GM23338 (cell line): ENCODE measurements at regions not wholly inside any gene's neighbourhood (a gene's known extent, or its start where the extent isn't known, plus 50 kb on each side); places are given as distances from the start of the nearest gene placed in this dataset.

Experiments used
- ATAC-seq: fragments of 200-7000 bp; cut with Tn5 transposase; 3 replicates; pipeline ENCODE4 v1.9.1; 2020
- DNase-seq: peaks from one replicate; pipeline ENCODE4 v3.0.0-alpha.2; 2015; ENCODE audit warnings: low spot score
- H2AFZ ChIP-seq: fragments of 200-600 bp; sonication (generic); 2 replicates; pipeline ENCODE4 v1.8.0; 2016; ENCODE audit warnings: antibody characterized with exemption, mild to moderate bottlenecking, moderate library complexity
- H3F3A ChIP-seq: fragments of 200-600 bp; sonication (generic); replicated peaks from 2 replicates; pipeline ENCODE4 v1.8.0; 2017; ENCODE audit warnings: antibody characterized with exemption, mixed run types, low read depth
- H3K27ac ChIP-seq: fragments of 200-600 bp; sonication (generic); 2 replicates; pipeline ENCODE4 v1.6.1; 2016; ENCODE audit warnings: low read depth
- H3K27me3 ChIP-seq: fragments of 200-600 bp; sonication (generic); 2 replicates; pipeline ENCODE4 v1.8.0; 2016; ENCODE audit warnings: mild to moderate bottlenecking, mixed run types, moderate library complexity; ENCODE audit not compliant: insufficient read depth
- H3K36me3 ChIP-seq: fragments of 200-600 bp; sonication (generic); 2 replicates; pipeline ENCODE4 v1.8.0; 2016; ENCODE audit warnings: mild to moderate bottlenecking; ENCODE audit not compliant: insufficient read depth
- H3K4me1 ChIP-seq: fragments of 200-600 bp; sonication (generic); 2 replicates; pipeline ENCODE4 v1.8.0; 2016; ENCODE audit warnings: mild to moderate bottlenecking, moderate library complexity; ENCODE audit not compliant: insufficient read depth
- H3K4me2 ChIP-seq: fragments of 200-600 bp; sonication (generic); 2 replicates; pipeline ENCODE4 v1.7.1; 2017; ENCODE audit warnings: mixed run types
- H3K4me3 ChIP-seq: fragments of 200-600 bp; sonication (generic); 2 replicates; pipeline ENCODE4 v1.6.1; 2016; ENCODE audit warnings: mixed run types
- H3K79me2 ChIP-seq: fragments of 200-600 bp; sonication (generic); replicated peaks from 2 replicates; pipeline ENCODE4 v1.8.0; 2017; ENCODE audit warnings: mild to moderate bottlenecking; ENCODE audit not compliant: insufficient read depth
- H3K9me2 ChIP-seq: fragments of 200-600 bp; sonication (generic); 2 replicates; pipeline ENCODE4 v1.8.0; 2017; ENCODE audit not compliant: insufficient read depth
- H4K20me1 ChIP-seq: fragments of 200-600 bp; sonication (generic); replicated peaks from 2 replicates; pipeline ENCODE4 v1.8.0; 2017; ENCODE audit warnings: mild to moderate bottlenecking; ENCODE audit not compliant: insufficient read depth
- H3K27ac Mint-ChIP-seq: 2 replicates; pipeline ENCODE4 v1.8.0; 2020; ENCODE audit warnings: inconsistent platforms, mild to moderate bottlenecking, moderate library complexity, mixed read lengths
- H3K27me3 Mint-ChIP-seq: 3 replicates; pipeline ENCODE4 v1.8.0; 2022; ENCODE audit warnings: low read depth, mild to moderate bottlenecking, moderate library complexity, mixed read lengths, inconsistent platforms; ENCODE audit not compliant: insufficient read depth, poor library complexity
- H3K36me3 Mint-ChIP-seq: 3 replicates; pipeline ENCODE4 v1.8.0; 2021; ENCODE audit warnings: low read depth, mild to moderate bottlenecking, inconsistent platforms, moderate library complexity, mixed read lengths
- H3K4me1 Mint-ChIP-seq: 3 replicates; pipeline ENCODE4 v1.8.0; 2020; ENCODE audit warnings: mild to moderate bottlenecking, inconsistent platforms, mixed read lengths
- H3K4me3 Mint-ChIP-seq: 3 replicates; pipeline ENCODE4 v1.8.0; 2021; ENCODE audit warnings: moderate library complexity, mild to moderate bottlenecking, inconsistent platforms, mixed read lengths
- H3K9me3 Mint-ChIP-seq: 3 replicates; pipeline ENCODE4 v1.8.0; 2020; ENCODE audit warnings: moderate library complexity, mild to moderate bottlenecking, inconsistent platforms, mixed read lengths
- CREB1 ChIP-seq: fragments of 250-450 bp; sonication (Bioruptor Pico); IDR thresholded peaks from 2 replicates; pipeline ENCODE4 v1.5.0; 2020; ENCODE audit warnings: low read depth, mild to moderate bottlenecking, moderate library complexity
- CTCF ChIP-seq, 2 experiments: fragments of 200-600 bp in 1 of 2; sonication (generic) in 1 of 2; conservative IDR thresholded peaks; 2 replicates each; pipeline versions ENCODE4 v1.5.1 to v1.6.1; 2016 to 2017; ENCODE audit warnings: antibody characterized with exemption in 2 of 2, low read depth in 2 of 2, mild to moderate bottlenecking in 2 of 2, moderate library complexity in 1 of 2
- EZH2 ChIP-seq: fragments of 200-600 bp; sonication (generic); IDR thresholded peaks from one replicate; pipeline ENCODE4 v1.8.0; 2017; ENCODE audit warnings: antibody characterized with exemption, mild to moderate bottlenecking, low read depth; ENCODE audit not compliant: unreplicated experiment
- EZH2phosphoT487 ChIP-seq: fragments of 200-600 bp; sonication (generic); IDR thresholded peaks from one replicate; pipeline ENCODE4 v1.8.1; 2018; ENCODE audit warnings: antibody characterized with exemption; ENCODE audit not compliant: unreplicated experiment
- JUNB ChIP-seq: IDR thresholded peaks from one replicate; pipeline ENCODE4 v1.6.1; 2016; ENCODE audit warnings: antibody characterized with exemption; ENCODE audit not compliant: unreplicated experiment
- NANOG ChIP-seq: IDR thresholded peaks from 2 replicates; pipeline ENCODE4 v1.6.1; 2016; ENCODE audit warnings: antibody characterized with exemption, borderline replicate concordance
- POLR2AphosphoS5 ChIP-seq: IDR thresholded peaks from 2 replicates; pipeline ENCODE4 v1.6.1; 2016; ENCODE audit warnings: antibody characterized with exemption, low read depth
- STAT1 ChIP-seq: IDR thresholded peaks from one replicate; pipeline ENCODE4 v1.6.1; 2016; ENCODE audit warnings: antibody characterized with exemption; ENCODE audit not compliant: unreplicated experiment
- ZNF114 ChIP-seq: fragments of 250-450 bp; sonication (Bioruptor Pico); IDR thresholded peaks from 2 replicates; pipeline ENCODE4 v1.5.0; 2020; ENCODE audit warnings: mild to moderate bottlenecking, moderate library complexity
- ZNF331 ChIP-seq: fragments of 250-450 bp; sonication (Bioruptor Pico); IDR thresholded peaks from 2 replicates; pipeline ENCODE4 v1.5.0; 2020; ENCODE audit warnings: low read depth, mild to moderate bottlenecking, moderate library complexity
- TF ChIP-seq, protein P1 (sequence below): IDR thresholded peaks from 2 replicates; pipeline ENCODE4 v1.6.1; 2016; ENCODE audit warnings: antibody characterized with exemption
- TF ChIP-seq, protein P2 (sequence below): fragments of 250-450 bp; sonication (Bioruptor Pico); IDR thresholded peaks from 2 replicates; pipeline ENCODE4 v1.5.0; 2020; ENCODE audit warnings: mild to moderate bottlenecking, moderate library complexity

DNA sequence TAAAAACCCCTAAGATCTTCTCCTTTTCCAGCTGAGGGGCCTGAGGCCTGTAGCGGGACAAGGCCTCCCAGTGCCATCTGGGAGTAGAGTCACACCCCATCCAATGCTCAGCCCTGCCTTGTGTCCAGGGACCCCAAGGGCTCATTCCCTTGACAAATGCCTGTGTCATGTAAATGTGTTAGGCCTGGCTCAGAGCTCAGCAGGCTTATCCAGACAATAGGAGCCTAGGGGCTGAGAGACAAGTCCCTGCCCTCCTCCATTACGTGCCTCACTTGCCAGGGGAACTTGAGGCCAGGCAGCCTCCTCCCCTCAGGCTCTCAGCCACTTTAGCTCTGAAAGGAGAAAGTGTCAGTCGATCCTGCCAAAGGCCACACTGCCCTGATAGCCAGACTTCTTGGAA, 166.8 kb upstream of the MAMLD1 start:
- no peaks in the 10 kb centered on the region for H3K79me2 ChIP-seq
- Mint-ChIP-seq H3K27ac (no peak overlapping the region), H3K27me3 (no peaks in the 10 kb centered on the region), H3K4me1 (peaks cover 2% of the 10 kb centered on the region; the same call in 2 of the 3 replicates), H3K36me3 (no peaks in the 10 kb centered on the region), H3K4me3 (no peak overlapping the region), H3K9me3 (no peaks in the 10 kb centered on the region)
- DNase-seq: peak; percentile 10
- H3F3A ChIP-seq: no peaks in the 10 kb centered on the region
- no peaks in the 10 kb centered on the region for H3K27me3 ChIP-seq
- peak; percentile 94 for ATAC-seq
- TF ChIP-seq EZH2 (no peak), NANOG (no peak)
- H3K27ac ChIP-seq: no peak overlapping the region
- H3K4me1 ChIP-seq: no peaks in the 10 kb centered on the region
- H3K4me3 ChIP-seq: no peak overlapping the region
- no peak overlapping the region for H2AFZ ChIP-seq
- H3K36me3 ChIP-seq: no peaks in the 10 kb centered on the region
- H3K9me2 ChIP-seq: no peaks in the 10 kb centered on the region
- no peak overlapping the region for H3K4me2 ChIP-seq
- H4K20me1 ChIP-seq: no peaks in the 10 kb centered on the region

DNA sequence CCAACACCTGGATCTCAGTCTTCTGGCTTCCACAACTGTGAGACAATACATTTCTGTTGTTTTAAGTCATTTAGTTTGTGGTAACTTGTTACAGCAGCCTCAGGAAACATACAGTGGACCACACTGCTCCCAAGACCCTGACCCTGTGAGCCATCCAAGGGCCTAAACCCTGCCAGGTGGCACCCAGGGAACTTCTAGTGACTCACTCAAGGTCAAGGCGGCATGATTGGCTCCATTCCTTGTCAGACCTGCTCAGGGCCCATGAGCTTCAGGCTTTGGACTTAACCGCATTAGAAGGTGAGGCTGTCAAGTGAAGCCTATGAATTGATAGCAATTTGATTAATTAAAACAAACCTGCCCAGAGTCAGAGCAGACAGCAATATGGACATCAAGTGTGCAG, 165.7 kb upstream of the MAMLD1 start:
- Mint-ChIP-seq H3K4me3 (no peak overlapping the region), H3K4me1 (peaks cover 2% of the 10 kb centered on the region; the same call in 2 of the 3 replicates), H3K27ac (no peak overlapping the region), H3K36me3 (no peaks in the 10 kb centered on the region), H3K9me3 (no peaks in the 10 kb centered on the region), H3K27me3 (no peaks in the 10 kb centered on the region)
- Histone ChIP-seq H3K79me2 (no peaks in the 10 kb centered on the region), H2AFZ (no peak overlapping the region), H4K20me1 (no peaks in the 10 kb centered on the region), H3K27ac (no peak overlapping the region), H3K36me3 (no peaks in the 10 kb centered on the region), H3K9me2 (no peaks in the 10 kb centered on the region), H3K4me1 (no peaks in the 10 kb centered on the region), H3F3A (no peaks in the 10 kb centered on the region), H3K27me3 (no peaks in the 10 kb centered on the region), H3K4me3 (no peak overlapping the region), H3K4me2 (no peak overlapping the region)
- ATAC-seq (no peak), DNase-seq (no peak)
- TF ChIP-seq EZH2phosphoT487: no peak
- no peak for TF ChIP-seq NANOG
- TF ChIP-seq CTCF (conservative IDR thresholded peaks at IDR 0.05; ENCODE audit: low read depth in 2 of 2): no peak
- no peak for TF ChIP-seq CREB1 (CRISPR knock-in tag)
- TF ChIP-seq POLR2AphosphoS5: no peak
- TF ChIP-seq, protein P1, sequence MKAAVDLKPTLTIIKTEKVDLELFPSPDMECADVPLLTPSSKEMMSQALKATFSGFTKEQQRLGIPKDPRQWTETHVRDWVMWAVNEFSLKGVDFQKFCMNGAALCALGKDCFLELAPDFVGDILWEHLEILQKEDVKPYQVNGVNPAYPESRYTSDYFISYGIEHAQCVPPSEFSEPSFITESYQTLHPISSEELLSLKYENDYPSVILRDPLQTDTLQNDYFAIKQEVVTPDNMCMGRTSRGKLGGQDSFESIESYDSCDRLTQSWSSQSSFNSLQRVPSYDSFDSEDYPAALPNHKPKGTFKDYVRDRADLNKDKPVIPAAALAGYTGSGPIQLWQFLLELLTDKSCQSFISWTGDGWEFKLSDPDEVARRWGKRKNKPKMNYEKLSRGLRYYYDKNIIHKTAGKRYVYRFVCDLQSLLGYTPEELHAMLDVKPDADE: no peak
- no peak for TF ChIP-seq ZNF331 (CRISPR knock-in tag)
- TF ChIP-seq JUNB: no peak
- TF ChIP-seq, protein P2, sequence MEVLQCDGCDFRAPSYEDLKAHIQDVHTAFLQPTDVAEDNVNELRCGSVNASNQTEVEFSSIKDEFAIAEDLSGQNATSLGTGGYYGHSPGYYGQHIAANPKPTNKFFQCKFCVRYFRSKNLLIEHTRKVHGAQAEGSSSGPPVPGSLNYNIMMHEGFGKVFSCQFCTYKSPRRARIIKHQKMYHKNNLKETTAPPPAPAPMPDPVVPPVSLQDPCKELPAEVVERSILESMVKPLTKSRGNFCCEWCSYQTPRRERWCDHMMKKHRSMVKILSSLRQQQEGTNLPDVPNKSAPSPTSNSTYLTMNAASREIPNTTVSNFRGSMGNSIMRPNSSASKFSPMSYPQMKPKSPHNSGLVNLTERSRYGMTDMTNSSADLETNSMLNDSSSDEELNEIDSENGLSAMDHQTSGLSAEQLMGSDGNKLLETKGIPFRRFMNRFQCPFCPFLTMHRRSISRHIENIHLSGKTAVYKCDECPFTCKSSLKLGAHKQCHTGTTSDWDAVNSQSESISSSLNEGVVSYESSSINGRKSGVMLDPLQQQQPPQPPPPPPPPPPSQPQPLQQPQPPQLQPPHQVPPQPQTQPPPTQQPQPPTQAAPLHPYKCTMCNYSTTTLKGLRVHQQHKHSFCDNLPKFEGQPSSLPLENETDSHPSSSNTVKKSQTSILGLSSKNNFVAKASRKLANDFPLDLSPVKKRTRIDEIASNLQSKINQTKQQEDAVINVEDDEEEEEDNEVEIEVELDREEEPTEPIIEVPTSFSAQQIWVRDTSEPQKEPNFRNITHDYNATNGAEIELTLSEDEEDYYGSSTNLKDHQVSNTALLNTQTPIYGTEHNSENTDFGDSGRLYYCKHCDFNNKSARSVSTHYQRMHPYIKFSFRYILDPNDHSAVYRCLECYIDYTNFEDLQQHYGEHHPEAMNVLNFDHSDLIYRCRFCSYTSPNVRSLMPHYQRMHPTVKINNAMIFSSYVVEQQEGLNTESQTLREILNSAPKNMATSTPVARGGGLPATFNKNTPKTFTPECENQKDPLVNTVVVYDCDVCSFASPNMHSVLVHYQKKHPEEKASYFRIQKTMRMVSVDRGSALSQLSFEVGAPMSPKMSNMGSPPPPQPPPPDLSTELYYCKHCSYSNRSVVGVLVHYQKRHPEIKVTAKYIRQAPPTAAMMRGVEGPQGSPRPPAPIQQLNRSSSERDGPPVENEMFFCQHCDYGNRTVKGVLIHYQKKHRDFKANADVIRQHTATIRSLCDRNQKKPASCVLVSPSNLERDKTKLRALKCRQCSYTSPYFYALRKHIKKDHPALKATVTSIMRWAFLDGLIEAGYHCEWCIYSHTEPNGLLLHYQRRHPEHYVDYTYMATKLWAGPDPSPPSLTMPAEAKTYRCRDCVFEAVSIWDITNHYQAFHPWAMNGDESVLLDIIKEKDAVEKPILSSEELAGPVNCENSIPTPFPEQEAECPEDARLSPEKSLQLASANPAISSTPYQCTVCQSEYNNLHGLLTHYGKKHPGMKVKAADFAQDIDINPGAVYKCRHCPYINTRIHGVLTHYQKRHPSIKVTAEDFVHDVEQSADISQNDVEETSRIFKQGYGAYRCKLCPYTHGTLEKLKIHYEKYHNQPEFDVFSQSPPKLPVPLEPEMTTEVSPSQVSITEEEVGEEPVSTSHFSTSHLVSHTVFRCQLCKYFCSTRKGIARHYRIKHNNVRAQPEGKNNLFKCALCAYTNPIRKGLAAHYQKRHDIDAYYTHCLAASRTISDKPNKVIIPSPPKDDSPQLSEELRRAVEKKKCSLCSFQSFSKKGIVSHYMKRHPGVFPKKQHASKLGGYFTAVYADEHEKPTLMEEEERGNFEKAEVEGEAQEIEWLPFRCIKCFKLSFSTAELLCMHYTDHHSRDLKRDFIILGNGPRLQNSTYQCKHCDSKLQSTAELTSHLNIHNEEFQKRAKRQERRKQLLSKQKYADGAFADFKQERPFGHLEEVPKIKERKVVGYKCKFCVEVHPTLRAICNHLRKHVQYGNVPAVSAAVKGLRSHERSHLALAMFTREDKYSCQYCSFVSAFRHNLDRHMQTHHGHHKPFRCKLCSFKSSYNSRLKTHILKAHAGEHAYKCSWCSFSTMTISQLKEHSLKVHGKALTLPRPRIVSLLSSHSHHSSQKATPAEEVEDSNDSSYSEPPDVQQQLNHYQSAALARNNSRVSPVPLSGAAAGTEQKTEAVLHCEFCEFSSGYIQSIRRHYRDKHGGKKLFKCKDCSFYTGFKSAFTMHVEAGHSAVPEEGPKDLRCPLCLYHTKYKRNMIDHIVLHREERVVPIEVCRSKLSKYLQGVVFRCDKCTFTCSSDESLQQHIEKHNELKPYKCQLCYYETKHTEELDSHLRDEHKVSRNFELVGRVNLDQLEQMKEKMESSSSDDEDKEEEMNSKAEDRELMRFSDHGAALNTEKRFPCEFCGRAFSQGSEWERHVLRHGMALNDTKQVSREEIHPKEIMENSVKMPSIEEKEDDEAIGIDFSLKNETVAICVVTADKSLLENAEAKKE (CRISPR knock-in tag): no peak
- no peak for TF ChIP-seq EZH2
- no peak for TF ChIP-seq STAT1
- TF ChIP-seq ZNF114: no peak
